ENCODE measurements at regions not wholly inside any gene's neighbourhood (a gene's known extent, or its start where the extent isn't known, plus 50 kb on each side); places are given as distances from the start of the nearest gene placed in this dataset.

- FAIRE-seq (no peak), ATAC-seq (no peak), DNase-seq (ENCODE audit: low read depth, low spot score) (no peak)
- ChIA-PET SMC1A (ENCODE audit: uncharacterized antibody, unreplicated experiment) (no interaction called here), CTCF (no interaction called here), RAD21 (ENCODE audit: unreplicated experiment) (no interaction called here), POLR2A (no interaction called here)
- Histone ChIP-seq H3K4me2 (ENCODE audit: control insufficient read depth, insufficient read depth) (no peak overlapping the region), H3K9ac (ENCODE audit: control insufficient read depth, insufficient read depth, low read length) (no peak overlapping the region), H3K27me3 (replicated peaks in 1 of 2; ENCODE audit: control insufficient read depth in 2 of 2, insufficient read depth in 2 of 2, low read length in 1 of 2) (no peaks in the 10 kb centered on the region), H3K79me2 (ENCODE audit: control insufficient read depth, insufficient read depth, low read length) (no peaks in the 10 kb centered on the region), H2AFZ (ENCODE audit: control insufficient read depth, low read depth, low read length) (no peak overlapping the region), H3K27ac (ENCODE audit: control insufficient read depth, insufficient read depth) (no peak overlapping the region), H4K20me1 (ENCODE audit: control insufficient read depth, insufficient read depth) (no peaks in the 10 kb centered on the region), H3K9me3 (replicated peaks; ENCODE audit: control insufficient read depth, insufficient read depth, low read length) (no peaks in the 10 kb centered on the region), H3K4me3 (no peak overlapping the region), H3K36me3 (ENCODE audit: control insufficient read depth in 2 of 2, insufficient read depth in 2 of 2, low read length in 1 of 2) (no peaks in the 10 kb centered on the region), H3K4me1 (ENCODE audit: control insufficient read depth, insufficient read depth, low read length) (no peaks in the 10 kb centered on the region)
- in situ Hi-C loops (cut with MboI): no loop called here
- WGBS (ENCODE audit: insufficient coverage, insufficient replicate concordance, low lambda C conversion rate, missing lambda C conversion rate): 3% methylated on average over 2 of the region's 2 CpGs
- intact Hi-C loops (cut with micrococcal nuclease; ENCODE audit: unreplicated experiment): no loop called here
- BruUV-seq (replicated peaks): no TSS peak
- TF ChIP-seq ZBTB4 (CRISPR knock-in tag; IDR thresholded peaks at IDR 0.05): no peak
- TF ChIP-seq E4F1 (IDR thresholded peaks at IDR 0.05; ENCODE audit: borderline replicate concordance, partially characterized antibody): no peak
- TF ChIP-seq RUNX3 (IDR thresholded peaks at IDR 0.05; ENCODE audit: low read length): no peak
- TF ChIP-seq CHD2 (IDR thresholded peaks at IDR 0.05; ENCODE audit: borderline replicate concordance, low read depth, low read length): no peak
- TF ChIP-seq IRF5 (IDR thresholded peaks at IDR 0.05; ENCODE audit: borderline replicate concordance): no peak
- TF ChIP-seq ATF3 (IDR thresholded peaks at IDR 0.05; ENCODE audit: borderline replicate concordance, extremely low read depth, low read depth, low read length): no peak
- TF ChIP-seq SUZ12 (IDR thresholded peaks at IDR 0.05; ENCODE audit: unreplicated experiment): no peak
- no peak for TF ChIP-seq SREBF2 (IDR thresholded peaks at IDR 0.05; ENCODE audit: low read length)
- no peak for TF ChIP-seq ZNF24 (IDR thresholded peaks at IDR 0.05)
- no peak for TF ChIP-seq NR2C1 (IDR thresholded peaks at IDR 0.05)
- TF ChIP-seq EP300 (IDR thresholded peaks at IDR 0.05; ENCODE audit: borderline replicate concordance in 1 of 2, control insufficient read depth in 1 of 2, low read depth in 2 of 2, low read length in 2 of 2): no peak
- no peak for TF ChIP-seq RFX5 (IDR thresholded peaks at IDR 0.05; ENCODE audit: low read depth, low read length)
- no peak for TF ChIP-seq PKNOX1 (IDR thresholded peaks at IDR 0.05)
- no peak for TF ChIP-seq RCOR1 (conservative IDR thresholded peaks at IDR 0.05; ENCODE audit: low read depth, low read length)
Observed at GRCh38 chr13:75025956-75026355, 456.0 kb downstream of the TBC1D4 start.
